Mucosa of gallbladder (tissue), 1 donor: ENCODE measurements at regions not wholly inside any gene's neighbourhood (a gene's known extent, or its start where the extent isn't known, plus 50 kb on each side); places are given as distances from the start of the nearest gene placed in this dataset.

ENCODE experiments used
- DNase-seq: peaks from one replicate; pipeline ENCODE4 v3.0.0-alpha.2; 2020; ENCODE audit warnings: low spot score
- donor health status: DM: no; HTN: no; CAD: no.

GRCh38 chr5:167453246-167454030, 838.0 kb upstream of the WWC1 start:
- DNase-seq = no peak

DNA sequence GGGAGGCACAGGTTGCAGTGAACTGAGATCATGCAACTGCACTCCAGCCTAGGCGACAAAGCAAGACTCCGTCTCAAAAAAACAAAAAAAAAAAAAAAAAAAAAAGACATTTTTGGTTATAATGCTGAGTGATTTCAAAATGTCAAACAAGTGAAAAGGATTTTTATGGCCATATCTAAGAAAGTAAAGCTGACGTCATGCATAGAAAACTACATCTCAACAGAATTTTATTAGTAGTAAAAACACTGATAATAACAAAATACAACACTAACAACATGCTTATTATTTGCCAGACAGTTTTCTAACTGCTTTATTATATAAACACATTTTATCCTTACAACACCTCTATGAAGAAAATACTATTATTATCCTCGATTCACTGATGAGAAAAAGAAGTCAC, 833.0 kb upstream of the WWC1 start:
- no peak for DNase-seq

DNA sequence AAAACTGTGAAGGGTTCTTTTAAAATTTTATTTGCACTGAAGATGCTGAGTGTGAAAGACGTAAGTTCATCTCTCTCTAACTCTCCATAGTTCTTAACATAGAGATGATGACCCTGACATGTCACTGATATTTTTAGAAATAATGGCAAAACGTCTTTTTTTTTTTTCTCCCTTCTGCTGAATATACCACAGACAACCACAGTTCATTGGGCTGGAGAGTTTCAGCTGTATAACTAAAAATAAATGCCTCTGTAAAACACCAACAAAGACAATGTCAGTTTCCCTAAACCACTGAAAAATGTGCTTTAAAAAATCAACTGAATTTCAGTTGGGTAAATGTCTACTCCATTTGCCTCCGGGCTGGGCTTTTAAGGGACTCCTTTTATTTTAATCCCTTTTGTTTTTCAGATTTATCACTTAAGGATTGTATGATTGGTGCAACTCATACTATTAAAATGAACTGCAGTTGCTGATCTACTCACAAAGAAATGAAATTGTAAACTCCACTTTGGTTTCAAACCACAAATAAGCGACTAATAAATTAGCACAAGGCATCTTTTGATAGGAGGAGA, 830.9 kb upstream of the WWC1 start:
- DNase-seq = no peak

- DNase-seq = no peak
Measured at GRCh38 chr5:167463939-167464338, 827.5 kb upstream of the WWC1 start.

DNA sequence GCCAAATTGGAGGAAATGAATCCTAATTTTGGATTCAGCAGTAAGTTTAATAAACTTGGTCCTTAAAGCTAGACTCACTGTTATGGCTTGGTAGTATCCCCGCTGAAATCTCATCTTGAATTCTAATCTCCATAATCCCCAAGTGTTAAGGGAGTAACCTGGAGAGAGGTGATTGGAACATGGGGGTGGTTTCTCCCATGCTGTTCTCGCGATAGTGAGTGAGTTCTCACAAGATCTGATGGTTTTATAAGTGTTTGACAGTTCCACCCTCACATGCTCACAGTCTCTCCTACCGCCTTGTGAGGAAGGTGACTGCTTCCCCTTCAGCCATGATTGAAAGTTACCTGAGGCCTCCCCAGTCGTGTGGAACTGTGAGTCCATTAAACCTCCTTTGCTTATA, 824.5 kb upstream of the WWC1 start:
- no peak for DNase-seq

GRCh38 chr5:167472566-167473108, 818.8 kb upstream of the WWC1 start:
- DNase-seq = no peak

DNA sequence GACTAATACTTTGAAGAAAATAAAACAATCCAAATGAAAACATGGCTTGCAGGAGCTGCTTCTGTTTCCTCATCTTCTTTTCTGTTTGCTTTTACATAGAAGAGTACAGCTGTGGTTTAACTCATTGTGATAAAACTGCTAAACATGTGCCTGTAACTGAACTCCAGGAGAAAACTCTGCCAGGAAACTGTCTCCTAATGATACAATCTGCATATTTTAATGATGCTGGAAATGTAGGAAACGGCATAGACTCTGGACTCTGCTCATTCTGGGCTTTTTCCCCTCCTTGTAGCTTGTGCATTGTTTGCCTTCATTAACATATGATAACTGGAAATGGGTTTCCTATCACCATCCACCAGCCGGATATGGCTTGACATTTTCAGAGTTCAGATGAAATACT, 813.3 kb upstream of the WWC1 start:
- no peak for DNase-seq

DNA sequence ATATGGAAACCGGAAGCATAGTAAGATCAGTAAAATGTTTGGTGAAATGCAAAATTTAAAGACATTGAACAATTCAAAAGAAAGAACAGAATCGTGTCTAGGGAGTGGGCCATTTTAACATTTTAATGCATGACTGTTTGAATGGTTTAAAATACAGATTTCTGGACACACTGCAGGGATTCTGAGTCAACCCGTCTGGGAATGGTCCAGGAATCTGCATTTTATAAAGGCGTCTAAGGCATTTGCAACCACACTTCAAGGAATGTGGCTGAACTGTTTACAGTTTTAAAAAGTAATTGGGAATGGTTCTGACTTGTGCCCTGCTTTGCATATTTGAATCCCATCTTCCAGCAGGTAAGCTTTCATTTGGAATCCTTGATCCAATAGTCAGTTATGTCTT, 811.7 kb upstream of the WWC1 start:
- DNase-seq = no peak

- DNase-seq = no peak
Measured at GRCh38 chr5:167481345-167481744, 810.1 kb upstream of the WWC1 start.

DNA sequence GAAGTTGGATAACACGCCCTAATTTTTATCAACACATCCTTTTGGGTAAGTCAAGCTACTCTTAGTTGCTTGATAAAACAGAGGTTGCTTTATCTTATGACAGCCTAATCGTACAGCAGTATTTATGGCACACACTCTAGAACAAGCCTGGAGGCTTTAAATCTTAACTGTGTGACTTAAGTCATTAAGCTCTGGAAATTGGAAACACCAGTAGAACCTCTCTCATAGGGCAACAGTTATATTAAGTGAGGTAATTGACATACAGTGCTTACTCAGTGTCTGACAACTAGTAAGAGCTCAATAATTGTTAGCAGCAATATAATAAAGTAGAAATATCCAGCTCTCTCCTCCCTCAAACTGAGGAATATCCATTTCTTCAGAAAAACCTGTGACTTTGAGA, 808.9 kb upstream of the WWC1 start:
- no peak for DNase-seq

DNA sequence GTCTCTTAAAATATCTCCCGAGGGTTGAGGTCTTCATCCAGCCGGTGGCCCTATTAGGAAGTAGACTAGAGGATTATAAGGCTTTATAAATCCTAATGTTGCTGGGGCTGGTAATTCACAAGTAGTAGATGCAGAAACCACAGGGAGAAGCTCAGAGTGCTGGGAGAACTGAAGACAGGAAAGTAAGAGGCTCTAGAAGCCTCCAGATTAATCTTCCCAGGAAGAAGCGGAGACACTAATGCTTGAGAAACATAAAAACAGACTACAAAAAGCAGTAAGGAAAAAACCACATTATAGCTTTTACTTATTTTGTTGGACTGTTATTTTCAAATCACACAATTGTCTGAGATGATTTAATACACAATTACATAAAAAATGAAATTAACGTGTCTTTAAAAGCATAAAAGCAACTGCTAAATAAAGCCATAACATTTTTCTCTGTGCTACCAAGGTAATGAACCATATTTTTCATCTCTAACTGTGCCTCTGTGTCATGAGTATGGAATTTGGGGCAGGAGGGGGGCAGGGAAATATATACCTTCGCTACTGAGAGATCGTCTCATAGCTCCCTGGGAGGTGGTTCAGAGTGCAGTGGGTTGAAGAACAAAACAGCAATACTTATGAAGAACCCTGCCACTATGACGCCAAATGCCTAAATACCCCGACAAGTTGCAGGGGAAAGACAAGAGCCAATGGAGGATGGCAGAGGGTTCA, 806.2 kb upstream of the WWC1 start:
- no peak for DNase-seq

- no peak for DNase-seq
Measured at GRCh38 chr5:167488371-167488770, 803.1 kb upstream of the WWC1 start.

GRCh38 chr5:167489202-167489601, 802.2 kb upstream of the WWC1 start:
- no peak for DNase-seq

DNA sequence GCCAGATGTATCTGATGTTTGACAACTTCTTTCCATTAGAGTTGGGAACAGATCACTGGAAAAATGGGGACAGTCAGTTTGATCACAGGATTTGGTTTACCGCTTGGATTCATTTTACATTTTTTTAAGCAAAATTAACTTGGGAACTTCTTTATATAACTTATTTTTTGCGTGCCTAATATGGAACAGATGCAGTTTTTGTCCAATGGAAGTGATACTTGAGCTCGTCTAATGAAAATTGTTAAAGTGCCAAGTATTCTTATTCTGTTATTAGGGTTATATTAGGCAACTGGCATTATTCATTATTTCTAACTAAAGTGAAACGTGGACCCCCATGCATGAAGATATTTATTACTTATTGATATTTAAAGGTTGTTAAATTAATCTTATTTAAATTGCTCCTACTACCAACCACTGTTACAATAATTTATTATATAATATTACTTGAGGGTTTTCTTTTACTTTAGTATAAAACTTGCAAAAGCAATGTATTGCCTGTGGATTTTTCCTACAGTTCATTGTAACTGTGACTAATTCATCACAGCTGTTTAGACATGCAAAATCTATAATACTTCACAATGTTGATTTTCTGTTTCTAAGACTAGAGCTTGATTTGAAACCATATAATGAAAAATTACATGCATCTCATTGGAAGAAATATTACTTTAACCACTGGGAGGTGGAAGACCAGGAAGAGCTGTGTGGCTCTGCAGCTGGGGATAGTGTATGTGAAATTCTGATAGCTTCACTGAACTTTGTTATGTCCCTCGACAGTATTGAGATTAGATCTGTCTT, 787.3 kb upstream of the WWC1 start:
- DNase-seq = no peak

DNA sequence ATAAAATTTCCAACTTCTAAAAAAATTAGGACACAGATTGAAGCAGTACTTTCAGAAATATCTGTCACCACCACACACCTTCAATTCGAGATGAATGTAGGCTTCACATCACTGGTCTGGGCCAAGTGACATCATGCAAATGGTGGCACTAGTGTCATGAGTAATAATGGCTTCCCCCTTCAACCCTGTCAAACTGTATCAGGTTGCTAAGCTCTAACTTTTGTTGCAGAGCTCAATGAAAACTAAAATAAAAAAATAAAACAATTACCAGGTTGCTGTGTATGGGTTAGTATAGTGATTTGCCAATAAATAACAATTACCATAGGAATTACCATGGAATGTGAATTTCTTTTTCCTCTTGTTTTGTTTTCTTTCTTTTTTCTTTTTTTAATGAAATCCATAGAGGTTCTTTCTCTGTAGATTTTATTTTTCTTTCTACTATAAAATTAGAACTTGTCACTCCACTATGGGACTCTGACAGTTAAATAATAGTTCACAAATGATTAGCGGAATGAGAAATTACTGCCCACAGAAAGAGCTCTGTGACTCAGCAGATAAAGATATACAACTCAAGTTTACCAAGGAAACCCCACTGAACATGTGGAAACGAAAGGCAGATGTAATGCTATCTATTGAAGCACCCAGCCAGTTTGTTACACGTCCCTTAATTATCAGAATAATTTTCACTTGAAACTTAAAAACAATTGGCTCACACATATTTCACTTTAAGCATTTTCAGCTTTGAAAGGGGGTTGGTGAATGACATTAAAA, 783.8 kb upstream of the WWC1 start:
- no peak for DNase-seq

DNA sequence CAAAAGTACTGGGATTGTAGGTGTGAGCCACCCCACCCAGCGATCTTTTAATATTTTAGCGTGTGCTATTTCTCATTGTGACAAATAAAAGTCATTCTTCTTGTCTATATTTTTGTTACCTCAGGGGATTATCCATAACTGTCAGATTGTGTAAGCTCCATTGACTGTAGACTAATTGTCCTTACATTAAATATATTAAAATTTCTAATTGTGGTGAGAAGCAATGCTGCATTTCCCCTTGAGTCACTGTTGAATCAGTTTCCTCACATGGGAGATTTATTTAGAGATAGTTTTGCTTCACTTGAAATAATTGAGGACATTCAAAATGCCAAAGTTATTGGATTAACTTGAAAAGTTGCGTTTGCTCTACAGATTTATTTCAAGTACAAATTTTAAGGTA, 782.4 kb upstream of the WWC1 start:
- no peak for DNase-seq

GRCh38 chr5:167511276-167511675, 780.2 kb upstream of the WWC1 start:
- no peak for DNase-seq

- no peak for DNase-seq
Measured at GRCh38 chr5:167512111-167512510, 779.3 kb upstream of the WWC1 start.

GRCh38 chr5:167513381-167513780, 778.1 kb upstream of the WWC1 start:
- no peak for DNase-seq

GRCh38 chr5:167514461-167514860, 777.0 kb upstream of the WWC1 start:
- DNase-seq = no peak

GRCh38 chr5:167525004-167525403, 766.4 kb upstream of the WWC1 start:
- no peak for DNase-seq
